ENCODE measurements at regions not wholly inside any gene's neighbourhood (a gene's known extent, or its start where the extent isn't known, plus 50 kb on each side); places are given as distances from the start of the nearest gene placed in this dataset.

DNA sequence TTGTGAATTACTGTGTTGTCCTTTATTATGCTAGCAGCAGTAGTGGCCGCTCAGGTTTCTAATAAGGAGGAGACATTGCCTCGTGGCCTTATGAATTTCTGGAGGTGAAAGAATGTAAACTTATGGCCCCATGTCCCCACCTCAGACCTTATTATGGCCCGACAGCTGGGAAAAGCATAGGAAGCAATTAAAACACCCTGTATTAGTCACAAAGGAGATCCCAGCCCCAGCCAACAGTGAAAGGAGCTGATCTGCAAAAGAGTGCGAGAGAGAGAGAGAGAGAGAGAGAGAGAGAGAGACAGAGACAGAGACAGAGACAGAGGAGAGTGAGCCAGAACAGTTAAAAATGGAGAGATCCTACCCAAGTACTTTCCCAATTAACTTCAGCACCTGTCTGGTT is 269.3 kb downstream of the DMRT2 start (continued):
- TF ChIP-seq, protein P1, sequence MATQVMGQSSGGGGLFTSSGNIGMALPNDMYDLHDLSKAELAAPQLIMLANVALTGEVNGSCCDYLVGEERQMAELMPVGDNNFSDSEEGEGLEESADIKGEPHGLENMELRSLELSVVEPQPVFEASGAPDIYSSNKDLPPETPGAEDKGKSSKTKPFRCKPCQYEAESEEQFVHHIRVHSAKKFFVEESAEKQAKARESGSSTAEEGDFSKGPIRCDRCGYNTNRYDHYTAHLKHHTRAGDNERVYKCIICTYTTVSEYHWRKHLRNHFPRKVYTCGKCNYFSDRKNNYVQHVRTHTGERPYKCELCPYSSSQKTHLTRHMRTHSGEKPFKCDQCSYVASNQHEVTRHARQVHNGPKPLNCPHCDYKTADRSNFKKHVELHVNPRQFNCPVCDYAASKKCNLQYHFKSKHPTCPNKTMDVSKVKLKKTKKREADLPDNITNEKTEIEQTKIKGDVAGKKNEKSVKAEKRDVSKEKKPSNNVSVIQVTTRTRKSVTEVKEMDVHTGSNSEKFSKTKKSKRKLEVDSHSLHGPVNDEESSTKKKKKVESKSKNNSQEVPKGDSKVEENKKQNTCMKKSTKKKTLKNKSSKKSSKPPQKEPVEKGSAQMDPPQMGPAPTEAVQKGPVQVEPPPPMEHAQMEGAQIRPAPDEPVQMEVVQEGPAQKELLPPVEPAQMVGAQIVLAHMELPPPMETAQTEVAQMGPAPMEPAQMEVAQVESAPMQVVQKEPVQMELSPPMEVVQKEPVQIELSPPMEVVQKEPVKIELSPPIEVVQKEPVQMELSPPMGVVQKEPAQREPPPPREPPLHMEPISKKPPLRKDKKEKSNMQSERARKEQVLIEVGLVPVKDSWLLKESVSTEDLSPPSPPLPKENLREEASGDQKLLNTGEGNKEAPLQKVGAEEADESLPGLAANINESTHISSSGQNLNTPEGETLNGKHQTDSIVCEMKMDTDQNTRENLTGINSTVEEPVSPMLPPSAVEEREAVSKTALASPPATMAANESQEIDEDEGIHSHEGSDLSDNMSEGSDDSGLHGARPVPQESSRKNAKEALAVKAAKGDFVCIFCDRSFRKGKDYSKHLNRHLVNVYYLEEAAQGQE (IDR thresholded peaks at IDR 0.05; ENCODE audit: low read depth, low read length): no peak
- TF ChIP-seq FOXM1 (IDR thresholded peaks at IDR 0.05; ENCODE audit: low read depth) (no peak), GATA2 (CRISPR knock-in tag; IDR thresholded peaks at IDR 0.05) (no peak)

- Histone ChIP-seq H4K20me1 (ENCODE audit: insufficient read depth) (no peaks in the 10 kb centered on the region), H3K79me2 (ENCODE audit: insufficient read depth) (no peaks in the 10 kb centered on the region), H3K4me3 (ENCODE audit: low read depth in 2 of 2, low read length in 1 of 2) (no peak overlapping the region), H2AFZ (ENCODE audit: low read depth) (no peak overlapping the region), H3K36me3 (replicated peaks in 1 of 2; ENCODE audit: control insufficient read depth in 1 of 2, insufficient read depth in 2 of 2, low read length in 1 of 2) (no peaks in the 10 kb centered on the region), H3K4me2 (no peak overlapping the region), H3K27me3 (ENCODE audit: insufficient read depth) (no peaks in the 10 kb centered on the region), H3K9me2 (no peaks in the 10 kb centered on the region), H3K27ac (ENCODE audit: low read depth in 2 of 2, low read length in 1 of 2) (no peak overlapping the region), H3F3A (replicated peaks; ENCODE audit: insufficient read depth) (no peaks in the 10 kb centered on the region), H3K9me3 (no peaks in the 10 kb centered on the region), H3K4me1 (ENCODE audit: control insufficient read depth in 1 of 2, insufficient read depth in 2 of 2, low read depth in 1 of 2, low read length in 1 of 2) (no peaks in the 10 kb centered on the region), H3K9ac (no peak overlapping the region)
- no peak for TF ChIP-seq TCF12 (IDR thresholded peaks at IDR 0.05)
- TF ChIP-seq ELF1 (IDR thresholded peaks at IDR 0.05): no peak
- no peak for TF ChIP-seq CHD2 (IDR thresholded peaks at IDR 0.05; ENCODE audit: low read length, partially characterized antibody)
- no peak for TF ChIP-seq YY1 (IDR thresholded peaks at IDR 0.05; ENCODE audit: low read depth)
- DNase-seq: no peak
- ChIA-PET POLR2A (no interaction called here), CTCF (no interaction called here)
- 2% methylated on average over 5 of the region's 5 CpGs for WGBS (ENCODE audit: low lambda C conversion rate)
These were observed 269.9 kb downstream of the DMRT2 start for GRCh38 chr9:1320051-1320557.

- H3K27me3 ChIP-seq (ENCODE audit: insufficient read depth): no peaks in the 10 kb centered on the region
- TF ChIP-seq TEAD4 (IDR thresholded peaks at IDR 0.05; ENCODE audit: borderline replicate concordance, insufficient read depth) (no peak), GATA2 (CRISPR knock-in tag; IDR thresholded peaks at IDR 0.05) (no peak), RCOR1 (IDR thresholded peaks at IDR 0.05; ENCODE audit: low read length) (no peak), MAX (IDR thresholded peaks at IDR 0.05; ENCODE audit: low read depth) (no peak)
- ChIA-PET CTCF (no interaction called here), POLR2A (no interaction called here)
- H3K9me2 ChIP-seq: no peaks in the 10 kb centered on the region
- no peaks in the 10 kb centered on the region for H3K79me2 ChIP-seq (ENCODE audit: insufficient read depth)
- H4K20me1 ChIP-seq (ENCODE audit: insufficient read depth): no peaks in the 10 kb centered on the region
- DNase-seq: no peak
- no peak overlapping the region for H2AFZ ChIP-seq (ENCODE audit: low read depth)
- 5% methylated on average over 7 of the region's 7 CpGs for WGBS (ENCODE audit: low lambda C conversion rate)
- H3K9ac ChIP-seq: no peak overlapping the region
- H3F3A ChIP-seq (replicated peaks; ENCODE audit: insufficient read depth): no peaks in the 10 kb centered on the region
- H3K4me3 ChIP-seq (ENCODE audit: low read depth in 2 of 2, low read length in 1 of 2): no peak overlapping the region
- H3K4me2 ChIP-seq: no peak overlapping the region
- no peaks in the 10 kb centered on the region for H3K4me1 ChIP-seq (ENCODE audit: control insufficient read depth in 1 of 2, insufficient read depth in 2 of 2, low read depth in 1 of 2, low read length in 1 of 2)
- no peaks in the 10 kb centered on the region for H3K36me3 ChIP-seq (replicated peaks in 1 of 2; ENCODE audit: control insufficient read depth in 1 of 2, insufficient read depth in 2 of 2, low read length in 1 of 2)
- H3K27ac ChIP-seq (ENCODE audit: low read depth in 2 of 2, low read length in 1 of 2): no peak overlapping the region
- no peaks in the 10 kb centered on the region for H3K9me3 ChIP-seq
These were observed 270.5 kb downstream of the DMRT2 start for GRCh38 chr9:1320607-1321195.
